ENCODE measurements at regions not wholly inside any gene's neighbourhood (a gene's known extent, or its start where the extent isn't known, plus 50 kb on each side); places are given as distances from the start of the nearest gene placed in this dataset.

DNA sequence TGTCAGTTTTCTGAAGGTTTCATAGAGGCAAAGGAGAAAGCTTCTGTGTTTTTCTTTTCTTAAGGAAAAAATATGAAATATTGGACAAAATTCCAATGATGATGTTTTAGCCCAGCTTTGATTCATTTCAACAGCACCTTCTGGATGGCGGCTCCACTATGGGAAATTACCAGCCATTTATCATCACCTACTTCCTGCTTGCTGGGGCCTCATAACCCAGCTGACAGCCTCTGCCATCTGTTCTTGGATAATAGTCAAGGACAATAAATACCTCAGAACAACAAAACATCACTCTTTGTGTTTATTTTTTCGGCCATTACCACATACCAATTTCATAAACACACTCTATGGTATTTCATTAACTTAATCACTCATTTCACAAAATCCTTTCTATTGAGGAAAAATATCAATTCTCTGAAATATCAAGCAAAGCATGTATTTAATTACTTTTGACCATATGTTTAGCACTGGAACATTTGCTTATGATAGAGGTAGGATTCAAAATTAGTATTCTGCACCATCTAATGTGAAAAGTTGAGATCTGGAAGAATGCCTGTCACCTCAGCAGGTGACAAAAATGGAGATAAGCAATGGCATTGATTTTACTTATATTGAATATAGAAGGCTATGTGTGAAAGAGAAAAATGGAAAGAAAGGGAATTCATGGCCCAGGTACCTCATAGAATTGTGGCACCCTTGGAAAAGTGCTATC is 629.7 kb downstream of the LIG4 start:
- no peaks in the 10 kb centered on the region for H4K20me1 ChIP-seq (ENCODE audit: low read depth, low read length)
- H3K4me2 ChIP-seq (ENCODE audit: low read depth, low read length, poor library complexity, severe bottlenecking) = no peak overlapping the region
- no peaks in the 10 kb centered on the region for H3K9me2 ChIP-seq (replicated peaks; ENCODE audit: insufficient read depth, low read length)
- H3K9me3 ChIP-seq (ENCODE audit: insufficient read depth, low read length) = no peaks in the 10 kb centered on the region
- H2AFZ ChIP-seq (ENCODE audit: low read depth, low read length, severe bottlenecking) = no peak overlapping the region
- H3K4me3 ChIP-seq (ENCODE audit: insufficient read depth, low read length, poor library complexity, severe bottlenecking) = no peak overlapping the region
- H3F3A ChIP-seq (ENCODE audit: insufficient read depth) = no peaks in the 10 kb centered on the region
- H3K27ac ChIP-seq (ENCODE audit: low read depth, low read length) = no peak overlapping the region
- TF ChIP-seq EZH2phosphoT487 (conservative IDR thresholded peaks at IDR 0.05; ENCODE audit: low read length) (no peak), CTCF (IDR thresholded peaks at IDR 0.05; ENCODE audit: insufficient read depth, low read length, poor library complexity, severe bottlenecking) (no peak)
- no peak overlapping the region for H3K9ac ChIP-seq (ENCODE audit: low read length)
- H3K27me3 ChIP-seq (ENCODE audit: low read length) = no peaks in the 10 kb centered on the region
- no peaks in the 10 kb centered on the region for H3K79me2 ChIP-seq (ENCODE audit: insufficient read depth, low read length)
- no peaks in the 10 kb centered on the region for H3K36me3 ChIP-seq (ENCODE audit: low read length)

DNA sequence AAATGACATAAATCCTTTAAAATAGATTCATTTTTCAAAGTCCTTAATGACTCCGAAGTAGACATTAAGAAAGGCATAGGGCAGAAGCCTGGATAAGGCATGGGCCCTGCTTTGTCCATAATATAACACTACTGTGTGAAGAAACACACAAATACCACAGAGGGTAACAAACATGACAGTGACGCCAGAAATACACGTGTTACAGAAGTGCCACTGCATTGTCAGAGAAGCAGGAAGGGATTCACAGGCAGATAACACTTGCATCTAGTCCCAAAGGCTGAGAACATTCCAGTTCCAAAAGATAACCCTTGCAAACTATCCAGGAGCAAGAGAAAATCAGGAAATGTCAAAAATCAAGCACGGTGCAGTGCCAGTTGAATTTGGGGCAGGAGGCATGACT is 633.2 kb downstream of the LIG4 start:
- Histone ChIP-seq H3K4me3 (ENCODE audit: insufficient read depth, low read length, poor library complexity, severe bottlenecking) (no peak overlapping the region), H3K9me2 (replicated peaks; ENCODE audit: insufficient read depth, low read length) (no peaks in the 10 kb centered on the region), H3K9ac (ENCODE audit: low read length) (no peak overlapping the region), H3K27me3 (ENCODE audit: low read length) (no peaks in the 10 kb centered on the region), H3K4me2 (ENCODE audit: low read depth, low read length, poor library complexity, severe bottlenecking) (no peak overlapping the region), H3K27ac (ENCODE audit: low read depth, low read length) (no peak overlapping the region), H3K79me2 (ENCODE audit: insufficient read depth, low read length) (no peaks in the 10 kb centered on the region), H3K9me3 (ENCODE audit: insufficient read depth, low read length) (no peaks in the 10 kb centered on the region), H4K20me1 (ENCODE audit: low read depth, low read length) (no peaks in the 10 kb centered on the region), H3F3A (ENCODE audit: insufficient read depth) (no peaks in the 10 kb centered on the region), H3K36me3 (ENCODE audit: low read length) (no peaks in the 10 kb centered on the region), H2AFZ (ENCODE audit: low read depth, low read length, severe bottlenecking) (no peak overlapping the region)
- TF ChIP-seq EZH2phosphoT487 (conservative IDR thresholded peaks at IDR 0.05; ENCODE audit: low read length) (no peak), CTCF (IDR thresholded peaks at IDR 0.05; ENCODE audit: insufficient read depth, low read length, poor library complexity, severe bottlenecking) (no peak)

- H3K9me3 ChIP-seq (ENCODE audit: insufficient read depth, low read length) = no peaks in the 10 kb centered on the region
- TF ChIP-seq EZH2phosphoT487 (conservative IDR thresholded peaks at IDR 0.05; ENCODE audit: low read length) (no peak), CTCF (IDR thresholded peaks at IDR 0.05; ENCODE audit: insufficient read depth, low read length, poor library complexity, severe bottlenecking) (no peak)
Measured at GRCh38 chr13:107580741-107581412, 634.5 kb downstream of the LIG4 start.

More at GRCh38 chr13:107580741-107581412, 634.5 kb downstream of the LIG4 start:
- Histone ChIP-seq H3F3A (ENCODE audit: insufficient read depth) (no peaks in the 10 kb centered on the region), H3K27ac (ENCODE audit: low read depth, low read length) (no peak overlapping the region), H3K4me2 (ENCODE audit: low read depth, low read length, poor library complexity, severe bottlenecking) (no peak overlapping the region), H3K36me3 (ENCODE audit: low read length) (no peaks in the 10 kb centered on the region), H3K4me3 (ENCODE audit: insufficient read depth, low read length, poor library complexity, severe bottlenecking) (no peak overlapping the region), H4K20me1 (ENCODE audit: low read depth, low read length) (no peaks in the 10 kb centered on the region), H3K9me2 (replicated peaks; ENCODE audit: insufficient read depth, low read length) (no peaks in the 10 kb centered on the region), H3K79me2 (ENCODE audit: insufficient read depth, low read length) (no peaks in the 10 kb centered on the region), H2AFZ (ENCODE audit: low read depth, low read length, severe bottlenecking) (no peak overlapping the region), H3K27me3 (ENCODE audit: low read length) (no peaks in the 10 kb centered on the region), H3K9ac (ENCODE audit: low read length) (no peak overlapping the region)

Measured in SU-DHL-6 (cell line).